ENCODE measurements at regions not wholly inside any gene's neighbourhood (a gene's known extent, or its start where the extent isn't known, plus 50 kb on each side); places are given as distances from the start of the nearest gene placed in this dataset.
"Not testable (repeated sequence)": the region's sequence is repeated elsewhere in the genome, so short reads cannot be mapped to it uniquely, and the experiment has no call there.

DNA sequence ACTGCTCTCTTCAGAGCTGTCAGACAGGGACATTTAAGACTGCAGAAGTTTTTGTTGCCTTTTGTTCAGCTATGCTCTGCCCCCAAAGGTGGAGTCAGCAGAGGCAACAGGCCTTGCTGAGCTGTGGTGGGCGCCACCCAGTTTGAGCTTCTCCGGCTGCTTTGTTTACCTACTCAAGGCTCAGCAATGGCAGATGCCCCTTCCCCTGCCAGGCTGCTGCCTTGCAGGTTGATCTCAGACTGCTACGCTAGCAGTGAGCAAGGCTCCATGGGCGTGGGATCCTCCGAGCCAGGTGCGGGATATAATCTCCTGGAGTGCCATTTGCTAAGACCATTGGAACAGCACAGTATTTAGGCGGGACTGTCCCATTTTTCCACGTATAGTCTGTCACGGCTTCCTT, 371.4 kb upstream of the AMOT start:
- Histone ChIP-seq H3K36me3 (ENCODE audit: control insufficient read depth, insufficient read depth, low read length) (no peaks in the 10 kb centered on the region), H3K9me3 (ENCODE audit: control insufficient read depth, insufficient read depth, low read length) (no peaks in the 10 kb centered on the region), H3K27ac (ENCODE audit: low read length) (no peak overlapping the region), H3K4me1 (ENCODE audit: control insufficient read depth, insufficient read depth, low read length) (no peaks in the 10 kb centered on the region), H3K4me3 (ENCODE audit: low read length) (no peak overlapping the region), H3K27me3 (ENCODE audit: control insufficient read depth, insufficient read depth, low read length) (no peaks in the 10 kb centered on the region)
- no peak for DNase-seq (ENCODE audit: low read depth, low spot score)
- whole genome bisulfite sequencing (ENCODE audit: insufficient coverage, insufficient read length) = no CpG with 5 or more reads among the region's 9 CpGs

DNA sequence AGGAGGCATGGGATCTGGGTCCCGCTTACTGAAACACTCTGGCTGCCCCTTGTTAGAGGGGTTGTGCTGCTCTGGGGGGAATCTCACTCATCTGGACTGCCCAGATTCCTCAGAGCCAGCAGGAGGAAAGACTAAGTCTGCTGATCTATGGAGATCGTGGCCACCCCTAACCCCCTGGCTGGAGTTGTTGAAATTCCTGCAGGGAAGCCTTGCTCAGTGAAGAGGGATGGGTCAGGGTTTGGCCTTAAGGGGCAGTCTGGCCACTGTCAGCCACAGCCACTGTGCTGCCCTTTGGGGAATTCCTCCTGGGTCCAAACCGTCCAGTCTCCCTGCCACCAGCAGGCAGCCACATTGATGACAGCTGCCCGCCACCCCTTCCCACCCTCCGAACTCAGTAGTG, 362.0 kb upstream of the AMOT start:
- no peak overlapping the region for H3K4me3 ChIP-seq (ENCODE audit: low read length)
- DNase-seq (ENCODE audit: low read depth, low spot score) = no peak
- no peak overlapping the region for H3K27ac ChIP-seq (ENCODE audit: low read length)
- H3K36me3 ChIP-seq (ENCODE audit: control insufficient read depth, insufficient read depth, low read length) = no peaks in the 10 kb centered on the region
- H3K9me3 ChIP-seq (ENCODE audit: control insufficient read depth, insufficient read depth, low read length) = no peaks in the 10 kb centered on the region
- no peaks in the 10 kb centered on the region for H3K27me3 ChIP-seq (ENCODE audit: control insufficient read depth, insufficient read depth, low read length)
- no CpG with 5 or more reads among the region's 5 CpGs for WGBS (ENCODE audit: insufficient coverage, insufficient read length)
- H3K4me1 ChIP-seq (ENCODE audit: control insufficient read depth, insufficient read depth, low read length) = no peaks in the 10 kb centered on the region

DNA sequence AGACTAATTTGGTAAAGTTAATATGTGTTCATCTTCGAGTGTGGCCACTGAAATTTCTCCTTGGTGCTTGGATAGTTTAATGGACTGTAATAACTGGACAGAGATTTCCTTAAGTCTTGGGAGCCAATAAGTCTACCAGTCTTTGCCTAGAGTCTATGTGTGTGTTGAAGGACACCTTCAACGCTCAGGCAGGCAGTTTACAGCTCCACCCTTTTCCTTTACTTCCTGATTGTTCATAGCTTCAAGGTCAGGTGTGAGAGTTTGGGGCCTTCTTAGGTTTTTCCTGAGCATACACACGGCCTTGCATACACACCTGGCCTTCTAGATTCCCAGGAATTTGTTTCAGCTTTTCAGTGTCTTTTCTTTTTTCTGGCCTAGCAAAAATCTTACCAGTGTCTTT, 355.3 kb upstream of the AMOT start:
- Histone ChIP-seq H3K9me3 (ENCODE audit: control insufficient read depth, insufficient read depth, low read length) (no peaks in the 10 kb centered on the region), H3K36me3 (ENCODE audit: control insufficient read depth, insufficient read depth, low read length) (no peaks in the 10 kb centered on the region), H3K27ac (ENCODE audit: low read length) (no peak overlapping the region), H3K27me3 (ENCODE audit: control insufficient read depth, insufficient read depth, low read length) (no peaks in the 10 kb centered on the region), H3K4me3 (ENCODE audit: low read length) (no peak overlapping the region), H3K4me1 (ENCODE audit: control insufficient read depth, insufficient read depth, low read length) (no peaks in the 10 kb centered on the region)
- DNase-seq (ENCODE audit: low read depth, low spot score) = no peak
- WGBS (ENCODE audit: insufficient coverage, insufficient read length) = no CpG with 5 or more reads among the region's 3 CpGs

DNA sequence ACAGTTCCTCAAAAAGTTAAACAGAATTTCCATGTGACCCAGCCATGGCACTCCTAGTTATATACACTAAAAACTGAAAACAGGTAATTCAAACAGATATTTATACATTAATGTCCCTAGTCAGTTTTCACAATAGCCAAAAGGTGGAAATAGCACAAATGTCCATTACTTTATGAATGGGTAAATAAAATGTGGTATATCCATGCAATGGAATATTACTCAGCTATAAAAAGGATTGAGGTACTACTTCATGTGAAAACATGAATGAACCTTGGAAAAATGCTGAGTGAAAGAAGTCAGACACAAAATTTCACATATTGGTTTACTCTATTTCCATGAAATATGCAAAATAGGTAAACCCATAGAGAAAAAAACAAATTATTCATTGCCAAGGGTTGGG, 351.8 kb upstream of the AMOT start:
- no peak for DNase-seq (ENCODE audit: low read depth, low spot score)
- no peaks in the 10 kb centered on the region for H3K4me1 ChIP-seq (ENCODE audit: control insufficient read depth, insufficient read depth, low read length)
- H3K27me3 ChIP-seq (ENCODE audit: control insufficient read depth, insufficient read depth, low read length) = no peaks in the 10 kb centered on the region
- H3K36me3 ChIP-seq (ENCODE audit: control insufficient read depth, insufficient read depth, low read length) = no peaks in the 10 kb centered on the region
- H3K9me3 ChIP-seq (ENCODE audit: control insufficient read depth, insufficient read depth, low read length) = no peaks in the 10 kb centered on the region
- no peak overlapping the region for H3K27ac ChIP-seq (ENCODE audit: low read length)
- H3K4me3 ChIP-seq (ENCODE audit: low read length) = no peak overlapping the region

DNA sequence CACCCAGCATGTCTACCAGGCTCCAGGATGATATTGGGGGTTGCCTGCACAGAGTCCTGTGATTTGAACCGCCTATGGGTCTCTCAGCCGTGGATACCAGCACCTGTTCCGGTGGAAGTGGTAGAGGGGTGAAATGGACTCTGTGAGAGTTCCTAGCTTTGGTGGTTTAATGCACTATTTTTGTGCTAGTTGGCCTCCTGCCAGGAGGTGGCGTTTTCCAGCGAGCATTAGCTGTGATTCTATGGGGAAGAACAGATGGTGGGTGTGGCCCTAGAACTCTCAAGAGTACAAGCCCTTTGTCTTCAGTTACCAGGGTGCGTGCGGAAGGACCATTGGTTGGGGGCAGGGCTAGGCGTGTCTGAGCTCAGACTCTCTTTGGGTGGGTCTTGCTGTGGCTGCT, 316.9 kb upstream of the AMOT start:
- Histone ChIP-seq H3K36me3 (ENCODE audit: control insufficient read depth, insufficient read depth, low read length) (no peaks in the 10 kb centered on the region), H3K27ac (ENCODE audit: low read length) (no peak overlapping the region), H3K9me3 (ENCODE audit: control insufficient read depth, insufficient read depth, low read length) (no peaks in the 10 kb centered on the region), H3K4me3 (ENCODE audit: low read length) (no peak overlapping the region), H3K27me3 (ENCODE audit: control insufficient read depth, insufficient read depth, low read length) (no peaks in the 10 kb centered on the region), H3K4me1 (ENCODE audit: control insufficient read depth, insufficient read depth, low read length) (no peaks in the 10 kb centered on the region)
- no peak for DNase-seq (ENCODE audit: low read depth, low spot score)
- WGBS (ENCODE audit: insufficient coverage, insufficient read length) = no CpG with 5 or more reads among the region's 8 CpGs

DNA sequence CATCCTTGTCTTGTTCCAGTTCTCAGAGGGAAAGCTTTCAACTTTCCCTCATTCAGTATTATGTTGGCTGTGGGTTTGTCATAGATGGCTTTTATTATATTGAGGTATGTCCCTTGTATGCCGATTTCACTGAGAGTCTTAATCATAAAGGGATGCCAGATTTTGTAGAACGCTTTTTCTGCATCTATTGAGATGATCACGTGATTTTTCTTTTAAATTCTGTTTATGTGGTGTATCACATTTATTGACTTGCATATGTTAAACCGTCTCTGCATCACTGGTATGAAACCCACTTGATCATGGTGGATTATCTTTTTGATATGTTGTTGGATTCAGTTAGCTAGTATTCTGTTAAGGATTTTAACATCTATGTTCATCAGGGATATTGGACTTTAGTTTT, 313.7 kb upstream of the AMOT start:
- not testable (repeated sequence) for DNase-seq (ENCODE audit: low read depth, low spot score); H3K9me3 ChIP-seq (ENCODE audit: control insufficient read depth, insufficient read depth, low read length)
- WGBS (ENCODE audit: insufficient coverage, insufficient read length) = no CpG with 5 or more reads among the region's 4 CpGs

DNA sequence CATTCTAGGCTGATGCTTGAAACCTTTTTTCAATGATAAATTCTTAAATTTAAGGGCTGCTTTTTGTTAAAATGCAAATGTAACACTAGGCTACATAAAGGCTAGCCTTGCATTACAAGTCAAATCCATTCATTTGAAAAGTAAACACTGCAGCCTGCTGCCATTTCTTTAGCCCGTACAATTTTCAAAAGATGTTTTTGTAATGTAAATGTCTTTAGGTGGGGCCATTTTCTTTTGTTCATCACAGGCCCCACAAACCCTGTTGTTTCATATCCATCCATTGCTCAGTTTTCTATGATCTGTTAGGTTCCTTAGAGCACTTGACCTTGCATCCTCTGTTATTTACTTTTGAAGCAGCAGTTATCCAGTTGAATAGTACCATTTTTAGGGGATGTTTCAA, 296.2 kb upstream of the AMOT start:
- no peak overlapping the region for H3K4me3 ChIP-seq (ENCODE audit: low read length)
- H3K4me1 ChIP-seq (ENCODE audit: control insufficient read depth, insufficient read depth, low read length) = no peaks in the 10 kb centered on the region; the same call in 1 of the 2 replicates
- H3K27ac ChIP-seq (ENCODE audit: low read length) = no peak overlapping the region
- no peak for DNase-seq (ENCODE audit: low read depth, low spot score)
- no peaks in the 10 kb centered on the region for H3K9me3 ChIP-seq (ENCODE audit: control insufficient read depth, insufficient read depth, low read length)
- no peaks in the 10 kb centered on the region for H3K27me3 ChIP-seq (ENCODE audit: control insufficient read depth, insufficient read depth, low read length)
- H3K36me3 ChIP-seq (ENCODE audit: control insufficient read depth, insufficient read depth, low read length) = no peaks in the 10 kb centered on the region
- WGBS (ENCODE audit: insufficient coverage, insufficient read length) = no CpG with 5 or more reads among the region's 1 CpG

More for the DNA sequence above, 313.7 kb upstream of the AMOT start:
- H3K27me3 ChIP-seq (ENCODE audit: control insufficient read depth, insufficient read depth, low read length); H3K27ac ChIP-seq (ENCODE audit: low read length); H3K36me3 ChIP-seq (ENCODE audit: control insufficient read depth, insufficient read depth, low read length); H3K4me3 ChIP-seq (ENCODE audit: low read length); H3K4me1 ChIP-seq (ENCODE audit: control insufficient read depth, insufficient read depth, low read length): not testable (repeated sequence)

DNA sequence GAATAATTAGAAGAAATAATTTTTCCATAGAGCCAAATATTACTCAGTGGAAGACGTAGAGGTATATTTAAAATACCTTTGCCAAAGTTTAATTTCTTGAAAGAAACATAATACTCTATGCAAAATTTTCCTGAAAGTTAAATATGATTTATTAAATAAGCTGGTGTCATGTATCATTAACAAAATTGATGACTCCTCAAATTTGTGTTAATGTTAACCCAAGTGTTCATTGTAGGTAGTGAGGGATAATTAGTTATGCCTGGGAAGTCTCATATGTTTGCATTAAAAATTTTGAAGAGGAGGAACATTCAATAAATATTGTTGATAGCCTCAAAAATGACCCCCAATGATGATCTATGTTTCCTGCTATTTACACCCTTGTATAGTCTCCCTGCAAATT, 292.7 kb upstream of the AMOT start:
- WGBS (ENCODE audit: insufficient coverage, insufficient read length) = no CpG with 5 or more reads among the region's 1 CpG
- Histone ChIP-seq H3K36me3 (ENCODE audit: control insufficient read depth, insufficient read depth, low read length) (no peaks in the 10 kb centered on the region), H3K4me3 (ENCODE audit: low read length) (no peak overlapping the region), H3K9me3 (ENCODE audit: control insufficient read depth, insufficient read depth, low read length) (no peaks in the 10 kb centered on the region), H3K27ac (ENCODE audit: low read length) (no peak overlapping the region), H3K4me1 (ENCODE audit: control insufficient read depth, insufficient read depth, low read length) (no peaks in the 10 kb centered on the region; the same call in 1 of the 2 replicates), H3K27me3 (ENCODE audit: control insufficient read depth, insufficient read depth, low read length) (no peaks in the 10 kb centered on the region)
- no peak for DNase-seq (ENCODE audit: low read depth, low spot score)

DNA sequence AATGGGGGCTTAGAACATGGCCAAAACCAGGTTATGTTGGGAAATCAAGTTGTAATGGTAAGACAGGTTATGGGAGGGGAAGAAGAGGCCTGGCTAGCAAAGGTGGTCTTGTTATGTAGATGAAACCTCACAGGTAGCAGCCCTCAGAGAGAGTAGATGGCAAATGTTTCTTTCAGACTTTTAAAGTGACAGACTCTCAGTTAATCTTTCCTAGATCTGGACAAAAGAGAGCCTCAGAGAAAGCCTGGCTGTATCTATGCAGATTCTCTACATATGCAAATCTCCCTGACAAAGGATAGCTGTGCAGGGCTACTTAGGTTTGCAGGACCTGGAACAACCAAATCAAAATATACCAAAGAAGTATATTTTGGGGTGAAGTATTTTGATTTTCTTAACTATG, 284.1 kb upstream of the AMOT start:
- no peak overlapping the region for H3K27ac ChIP-seq (ENCODE audit: low read length)

DNA sequence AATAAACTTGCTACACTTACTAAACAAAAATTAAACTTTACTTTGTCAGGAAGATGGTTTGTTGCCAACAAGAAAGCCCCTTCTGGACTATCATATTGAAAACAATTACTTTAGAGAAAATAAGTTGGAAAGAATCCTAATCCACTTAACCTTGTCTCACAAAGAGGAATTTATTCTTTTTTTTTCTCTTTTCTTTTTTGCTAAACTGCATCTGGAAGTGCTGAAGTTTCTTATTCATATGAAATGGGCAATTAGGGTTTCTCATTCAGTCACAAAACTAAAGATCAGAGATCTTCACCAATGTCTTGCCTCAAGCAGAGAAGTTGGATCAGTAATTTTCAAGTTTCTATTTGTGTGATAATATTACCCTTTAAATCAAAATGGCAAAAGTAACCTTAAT, 234.9 kb upstream of the AMOT start:
- no peaks in the 10 kb centered on the region for H3K4me1 ChIP-seq (ENCODE audit: control insufficient read depth, insufficient read depth, low read length)
- H3K27me3 ChIP-seq (ENCODE audit: control insufficient read depth, insufficient read depth, low read length) = no peaks in the 10 kb centered on the region
- H3K27ac ChIP-seq (ENCODE audit: low read length) = no peak overlapping the region
- H3K9me3 ChIP-seq (ENCODE audit: control insufficient read depth, insufficient read depth, low read length) = no peaks in the 10 kb centered on the region
- DNase-seq (ENCODE audit: low read depth, low spot score) = no peak
- no peak overlapping the region for H3K4me3 ChIP-seq (ENCODE audit: low read length)
- H3K36me3 ChIP-seq (ENCODE audit: control insufficient read depth, insufficient read depth, low read length) = no peaks in the 10 kb centered on the region

More for the DNA sequence above, 284.1 kb upstream of the AMOT start:
- Histone ChIP-seq H3K4me1 (ENCODE audit: control insufficient read depth, insufficient read depth, low read length) (no peaks in the 10 kb centered on the region; the same call in 1 of the 2 replicates), H3K9me3 (ENCODE audit: control insufficient read depth, insufficient read depth, low read length) (no peaks in the 10 kb centered on the region), H3K4me3 (ENCODE audit: low read length) (no peak overlapping the region), H3K27me3 (ENCODE audit: control insufficient read depth, insufficient read depth, low read length) (no peaks in the 10 kb centered on the region), H3K36me3 (ENCODE audit: control insufficient read depth, insufficient read depth, low read length) (no peaks in the 10 kb centered on the region)
- DNase-seq (ENCODE audit: low read depth, low spot score) = no peak

DNA sequence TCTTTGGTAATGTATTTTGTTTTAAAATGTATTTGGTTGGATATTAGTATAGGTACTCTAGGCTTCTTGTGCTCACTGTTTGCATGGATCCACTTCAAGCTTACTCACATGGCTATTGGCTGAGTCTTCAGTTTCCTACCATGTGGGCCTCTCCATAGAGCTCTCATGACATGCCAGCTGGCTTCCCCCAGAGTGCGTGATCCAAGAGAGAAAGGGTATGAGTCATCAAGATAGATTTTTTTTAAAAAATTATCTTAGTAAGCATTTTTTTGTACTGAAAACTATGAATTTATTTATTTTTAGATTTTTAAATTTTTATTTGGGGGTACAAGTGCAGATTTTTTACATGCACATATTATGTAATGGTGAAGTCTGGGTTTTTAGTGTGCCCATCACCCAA, 219.1 kb upstream of the AMOT start:
- H3K27ac ChIP-seq (ENCODE audit: low read length) = no peak overlapping the region
- H3K9me3 ChIP-seq (ENCODE audit: control insufficient read depth, insufficient read depth, low read length) = no peaks in the 10 kb centered on the region
- no peaks in the 10 kb centered on the region for H3K4me1 ChIP-seq (ENCODE audit: control insufficient read depth, insufficient read depth, low read length)
- no peaks in the 10 kb centered on the region for H3K27me3 ChIP-seq (ENCODE audit: control insufficient read depth, insufficient read depth, low read length)
- no peak for DNase-seq (ENCODE audit: low read depth, low spot score)
- no CpG with 5 or more reads among the region's 1 CpG for WGBS (ENCODE audit: insufficient coverage, insufficient read length)
- no peaks in the 10 kb centered on the region for H3K36me3 ChIP-seq (ENCODE audit: control insufficient read depth, insufficient read depth, low read length)
- no peak overlapping the region for H3K4me3 ChIP-seq (ENCODE audit: low read length)
